ENCODE measurements at regions not wholly inside any gene's neighbourhood (a gene's known extent, or its start where the extent isn't known, plus 50 kb on each side); places are given as distances from the start of the nearest gene placed in this dataset.

- no peak for DNase-seq (ENCODE audit: insufficient read length, low spot score, missing footprints)
- H3K4me2 ChIP-seq (ENCODE audit: insufficient read depth, low read length) = no peak overlapping the region
- no peak overlapping the region for H3K4me3 ChIP-seq (ENCODE audit: insufficient read depth, low read length)
- no peak overlapping the region for H2AFZ ChIP-seq (ENCODE audit: low read length)
- H3K36me3 ChIP-seq (ENCODE audit: insufficient read depth, low read length) = no peaks in the 10 kb centered on the region
- no peaks in the 10 kb centered on the region for H3K79me2 ChIP-seq (ENCODE audit: insufficient read depth, low read length)
- H3K27ac ChIP-seq (ENCODE audit: low read depth, low read length) = no peak overlapping the region
- no peaks in the 10 kb centered on the region for H3K27me3 ChIP-seq (ENCODE audit: insufficient read depth, low read length)
- no peaks in the 10 kb centered on the region for H4K20me1 ChIP-seq (ENCODE audit: insufficient read depth, low read length)
- H3K4me1 ChIP-seq (ENCODE audit: insufficient read depth, low read length) = peaks cover 13% of the 10 kb centered on the region
- no peaks in the 10 kb centered on the region for H3K9me3 ChIP-seq (ENCODE audit: low read depth, low read length)
- TF ChIP-seq CTCF (IDR thresholded peaks at IDR 0.05; ENCODE audit: extremely low read depth, low read depth, low read length) = no peak
Measured at GRCh38 chr13:83216479-83217245, 665.6 kb downstream of the SLITRK1 start.

GRCh38 chr13:83215627-83216026, 666.6 kb downstream of the SLITRK1 start:
- DNase-seq (ENCODE audit: insufficient read length, low spot score, missing footprints) = no peak
- Histone ChIP-seq H3K4me2 (ENCODE audit: insufficient read depth, low read length) (no peak overlapping the region), H3K36me3 (ENCODE audit: insufficient read depth, low read length) (no peaks in the 10 kb centered on the region), H3K27ac (ENCODE audit: low read depth, low read length) (no peak overlapping the region), H3K4me3 (ENCODE audit: insufficient read depth, low read length) (no peak overlapping the region), H4K20me1 (ENCODE audit: insufficient read depth, low read length) (no peaks in the 10 kb centered on the region), H3K79me2 (ENCODE audit: insufficient read depth, low read length) (no peaks in the 10 kb centered on the region), H3K27me3 (ENCODE audit: insufficient read depth, low read length) (no peaks in the 10 kb centered on the region), H2AFZ (ENCODE audit: low read length) (no peak overlapping the region), H3K9me3 (ENCODE audit: low read depth, low read length) (no peaks in the 10 kb centered on the region), H3K4me1 (ENCODE audit: insufficient read depth, low read length) (peaks cover 13% of the 10 kb centered on the region)
- TF ChIP-seq CTCF (IDR thresholded peaks at IDR 0.05; ENCODE audit: extremely low read depth, low read depth, low read length) = no peak

- Histone ChIP-seq H3K36me3 (ENCODE audit: insufficient read depth, low read length) (no peaks in the 10 kb centered on the region), H3K27me3 (ENCODE audit: insufficient read depth, low read length) (no peaks in the 10 kb centered on the region), H4K20me1 (ENCODE audit: insufficient read depth, low read length) (no peaks in the 10 kb centered on the region), H3K4me1 (ENCODE audit: insufficient read depth, low read length) (peaks cover 13% of the 10 kb centered on the region), H3K9me3 (ENCODE audit: low read depth, low read length) (no peaks in the 10 kb centered on the region), H3K27ac (ENCODE audit: low read depth, low read length) (no peak overlapping the region), H3K79me2 (ENCODE audit: insufficient read depth, low read length) (no peaks in the 10 kb centered on the region), H3K4me2 (ENCODE audit: insufficient read depth, low read length) (no peak overlapping the region), H3K4me3 (ENCODE audit: insufficient read depth, low read length) (no peak overlapping the region), H2AFZ (ENCODE audit: low read length) (no peak overlapping the region)
- TF ChIP-seq CTCF (IDR thresholded peaks at IDR 0.05; ENCODE audit: extremely low read depth, low read depth, low read length) = no peak
- no peak for DNase-seq (ENCODE audit: insufficient read length, low spot score, missing footprints)
Measured at GRCh38 chr13:83214452-83214851, 667.8 kb downstream of the SLITRK1 start.

- TF ChIP-seq CTCF (IDR thresholded peaks at IDR 0.05; ENCODE audit: extremely low read depth, low read depth, low read length) = no peak
- Histone ChIP-seq H2AFZ (ENCODE audit: low read length) (no peak overlapping the region), H3K27ac (ENCODE audit: low read depth, low read length) (no peak overlapping the region), H3K9me3 (ENCODE audit: low read depth, low read length) (no peaks in the 10 kb centered on the region), H4K20me1 (ENCODE audit: insufficient read depth, low read length) (no peaks in the 10 kb centered on the region), H3K79me2 (ENCODE audit: insufficient read depth, low read length) (no peaks in the 10 kb centered on the region), H3K4me2 (ENCODE audit: insufficient read depth, low read length) (no peak overlapping the region), H3K4me1 (ENCODE audit: insufficient read depth, low read length) (peaks cover 4% of the 10 kb centered on the region), H3K27me3 (ENCODE audit: insufficient read depth, low read length) (no peaks in the 10 kb centered on the region), H3K4me3 (ENCODE audit: insufficient read depth, low read length) (no peak overlapping the region), H3K36me3 (ENCODE audit: insufficient read depth, low read length) (no peaks in the 10 kb centered on the region)
- no peak for DNase-seq (ENCODE audit: insufficient read length, low spot score, missing footprints)
Measured at GRCh38 chr13:83211301-83211700, 671.0 kb downstream of the SLITRK1 start.

Measured in osteoblast (primary cell).